Progenitor cell of endocrine pancreas (in vitro differentiated cells): ENCODE measurements at regions not wholly inside any gene's neighbourhood (a gene's known extent, or its start where the extent isn't known, plus 50 kb on each side); places are given as distances from the start of the nearest gene placed in this dataset.

Experiments
- DNase-seq: peaks from one replicate; pipeline ENCODE4 v3.0.0; 2021; ENCODE audit warnings: low spot score; ENCODE audit not compliant: unreplicated experiment
- H3K27ac Mint-ChIP-seq: 2 replicates; pipeline ENCODE4 v1.8.0; 2021; ENCODE audit warnings: mild to moderate bottlenecking, moderate library complexity, mixed read lengths
- H3K27me3 Mint-ChIP-seq: 2 replicates; pipeline ENCODE4 v1.8.0; 2021; ENCODE audit warnings: mixed read lengths
- H3K36me3 Mint-ChIP-seq: 2 replicates; pipeline ENCODE4 v1.8.0; 2022; ENCODE audit warnings: mixed read lengths; ENCODE audit not compliant: insufficient read depth
- H3K4me1 Mint-ChIP-seq: 2 replicates; pipeline ENCODE4 v1.8.0; 2021; ENCODE audit warnings: low read depth, mixed read lengths
- H3K4me3 Mint-ChIP-seq: 2 replicates; pipeline ENCODE4 v1.8.0; 2021; ENCODE audit warnings: low read depth, mild to moderate bottlenecking, moderate library complexity, mixed read lengths
- H3K9me3 Mint-ChIP-seq: 2 replicates; pipeline ENCODE4 v1.8.0; 2021; ENCODE audit warnings: low read depth, mixed read lengths
- CTCF ChIP-seq: fragments of 200-600 bp; sonication (generic); IDR thresholded peaks from one replicate; pipeline ENCODE4 v1.5.0; 2021; ENCODE audit warnings: antibody characterized with exemption, mild to moderate bottlenecking; ENCODE audit not compliant: unreplicated experiment

GRCh38 chrX:6371353-6371752 is 142.7 kb upstream of the NLGN4X start:
- Mint-ChIP-seq H3K36me3 (no peaks in the 10 kb centered on the region), H3K9me3 (peaks cover 4% of the 10 kb centered on the region), H3K27me3 (no peaks in the 10 kb centered on the region), H3K4me1 (peaks cover 23% of the 10 kb centered on the region), H3K27ac (no peak overlapping the region), H3K4me3 (no peak overlapping the region)
- no peak for DNase-seq
- no peak for TF ChIP-seq CTCF

GRCh38 chrX:6363188-6363587 is 134.5 kb upstream of the NLGN4X start:
- DNase-seq, result no peak
- peaks cover 4% of the 10 kb centered on the region for H3K9me3 Mint-ChIP-seq
- H3K36me3 Mint-ChIP-seq, result no peaks in the 10 kb centered on the region
- no peak overlapping the region for H3K27ac Mint-ChIP-seq
- H3K27me3 Mint-ChIP-seq, result no peaks in the 10 kb centered on the region
- TF ChIP-seq CTCF, result peak; percentile 36
- H3K4me3 Mint-ChIP-seq, result no peak overlapping the region
- H3K4me1 Mint-ChIP-seq, result peaks cover 2% of the 10 kb centered on the region

- H3K9me3 Mint-ChIP-seq, result peaks cover 14% of the 10 kb centered on the region
- H3K36me3 Mint-ChIP-seq, result no peaks in the 10 kb centered on the region
- no peaks in the 10 kb centered on the region for H3K27me3 Mint-ChIP-seq
- no peak for DNase-seq
- no peak overlapping the region for H3K27ac Mint-ChIP-seq
- H3K4me1 Mint-ChIP-seq, result no peaks in the 10 kb centered on the region
- no peak for TF ChIP-seq CTCF
- no peak overlapping the region for H3K4me3 Mint-ChIP-seq
Observed at GRCh38 chrX:6325437-6325836, 96.8 kb upstream of the NLGN4X start.

GRCh38 chrX:6313356-6313755 is 84.7 kb upstream of the NLGN4X start:
- H3K4me1 Mint-ChIP-seq, result no peaks in the 10 kb centered on the region
- TF ChIP-seq CTCF, result no peak
- H3K27ac Mint-ChIP-seq, result no peak overlapping the region
- peaks cover 4% of the 10 kb centered on the region for H3K9me3 Mint-ChIP-seq
- H3K4me3 Mint-ChIP-seq, result no peak overlapping the region
- DNase-seq, result no peak
- no peaks in the 10 kb centered on the region for H3K36me3 Mint-ChIP-seq
- no peaks in the 10 kb centered on the region for H3K27me3 Mint-ChIP-seq

- Mint-ChIP-seq H3K4me1 (no peaks in the 10 kb centered on the region), H3K36me3 (no peaks in the 10 kb centered on the region), H3K9me3 (peaks cover 4% of the 10 kb centered on the region), H3K27me3 (no peaks in the 10 kb centered on the region), H3K4me3 (no peak overlapping the region), H3K27ac (no peak overlapping the region)
- no peak for TF ChIP-seq CTCF
- DNase-seq, result no peak
Observed at GRCh38 chrX:6311540-6311939, 82.9 kb upstream of the NLGN4X start.
